Panc1 (cell line): ENCODE measurements at regions not wholly inside any gene's neighbourhood (a gene's known extent, or its start where the extent isn't known, plus 50 kb on each side); places are given as distances from the start of the nearest gene placed in this dataset.

Experiments used
- ATAC-seq: fragments of 200-7000 bp; cut with Tn5 transposase; 2 replicates; pipeline ENCODE4 v1.9.1; 2020; ENCODE audit warnings: mild to moderate bottlenecking, moderate library complexity
- BruUV-seq: library from RNA; stranded (reverse); fragments of 400-500 nt; replicated peaks from 2 replicates; lab custom pipeline; 2021; lab: Mats Ljungman, UMichigan
- CTCF ChIA-PET: fragments of 300-600 bp; sonication (Branson Sonifier 250); formaldehyde crosslinking; loops from one replicate; lab custom pipeline; 2022; ENCODE audit warnings: antibody characterized with exemption; lab: Charles Lee
- POLR2A ChIA-PET: fragments of 300-600 bp; sonication (Branson Sonifier 250); formaldehyde crosslinking; loops from one replicate; lab custom pipeline; 2022; ENCODE audit warnings: antibody characterized with exemption; lab: Charles Lee
- DNase-seq: peaks from one replicate; pipeline ENCODE4 v3.0.0-alpha.2; 2010; ENCODE audit warnings: low read depth, low spot score
- H3K27ac ChIP-seq: 2 replicates; pipeline ENCODE4 v1.5.1; 2011; ENCODE audit warnings: mild to moderate bottlenecking, low read length, inconsistent platforms
- H3K27me3 ChIP-seq: fragments of 200-500 bp; sonication (Bioruptor generic); 2 replicates; pipeline ENCODE4 v1.6.0; 2014; ENCODE audit warnings: low read length, inconsistent platforms; ENCODE audit not compliant: control insufficient read depth, insufficient read depth
- H3K36me3 ChIP-seq: fragments of 200-500 bp; sonication (Bioruptor generic); 2 replicates; pipeline ENCODE4 v1.5.1; 2014; ENCODE audit warnings: inconsistent platforms, mild to moderate bottlenecking, low read length, moderate library complexity; ENCODE audit not compliant: control insufficient read depth, insufficient read depth
- H3K4me1 ChIP-seq: 2 replicates; pipeline ENCODE4 v1.5.1; 2011; ENCODE audit warnings: inconsistent platforms, mild to moderate bottlenecking, low read length, moderate library complexity; ENCODE audit not compliant: control insufficient read depth, insufficient read depth
- H3K4me3 ChIP-seq, 2 experiments: 2 replicates each; pipeline ENCODE4 v1.5.1; 2011 to 2012; ENCODE audit warnings: low read depth in 2 of 2, low read length in 2 of 2, mild to moderate bottlenecking in 2 of 2, inconsistent platforms in 1 of 2, moderate library complexity in 1 of 2
- H3K9me3 ChIP-seq: fragments of 200-500 bp; sonication (Bioruptor generic); 2 replicates; pipeline ENCODE4 v1.5.1; 2014; ENCODE audit warnings: low read depth, mild to moderate bottlenecking, inconsistent platforms, low read length, moderate library complexity; ENCODE audit not compliant: control insufficient read depth, insufficient read depth
- CTCF ChIP-seq: fragments of 450-650 bp; IDR thresholded peaks from 2 replicates; pipeline ENCODE4 v1.5.1; 2017; ENCODE audit warnings: mild to moderate bottlenecking
- POLR2AphosphoS5 ChIP-seq: IDR thresholded peaks from 2 replicates; pipeline ENCODE4 v1.6.1; 2012; ENCODE audit warnings: mild to moderate bottlenecking, low read depth, low read length, moderate library complexity
- REST ChIP-seq, 2 experiments: IDR thresholded peaks; 2 replicates each; pipeline ENCODE4 v1.6.1; 2011 to 2012; ENCODE audit warnings: low read depth in 2 of 2, control low read depth in 1 of 2, low read length in 1 of 2, mild to moderate bottlenecking in 1 of 2, moderate library complexity in 1 of 2; ENCODE audit not compliant: insufficient read depth in 1 of 2
- SIN3A ChIP-seq: IDR thresholded peaks from 2 replicates; pipeline ENCODE4 v1.6.1; 2012; ENCODE audit warnings: low read depth, mild to moderate bottlenecking, low read length, moderate library complexity, borderline replicate concordance; ENCODE audit not compliant: insufficient read depth
- TCF7L2 ChIP-seq: IDR thresholded peaks from 2 replicates; pipeline ENCODE4 v1.6.1; 2011; ENCODE audit warnings: mild to moderate bottlenecking, low read depth, low read length, inconsistent platforms
- in situ Hi-C: cut with HindIII; loops from 2 replicates; pipeline ENCODE4 v1.10.0; 2016; ENCODE audit warnings: low sequenced_read_pairs, low pct_unique_long_range_greater_than_20kb
- intact Hi-C: fragments of 100-400 bp; cut with micrococcal nuclease; formaldehyde crosslinking; loops from one replicate; pipeline ENCODE4 v1.10.0; 2022; ENCODE audit not compliant: unreplicated experiment

- H3K9me3 ChIP-seq = no peaks in the 10 kb centered on the region
- intact Hi-C loops = no loop called here
- no peaks in the 10 kb centered on the region for H3K36me3 ChIP-seq
- peaks cover 2% of the 10 kb centered on the region; the same call in 1 of the 2 replicates for H3K27me3 ChIP-seq
- in situ Hi-C loops = no loop called here
- H3K4me1 ChIP-seq = no peaks in the 10 kb centered on the region; the same call in 1 of the 2 replicates
- H3K4me3 ChIP-seq = no peak overlapping the region
- no peak overlapping the region for H3K27ac ChIP-seq
- DNase-seq (no peak), ATAC-seq (no peak)
- no TSS peak for BruUV-seq
- TF ChIP-seq SIN3A = no peak
- TF ChIP-seq CTCF = no peak
- no peak for TF ChIP-seq POLR2AphosphoS5
- no peak for TF ChIP-seq REST (IDR thresholded peaks at IDR 0.05; ENCODE audit: insufficient read depth in 1 of 2, low read depth in 2 of 2, low read length in 1 of 2)
- TF ChIP-seq TCF7L2 = no peak
- ChIA-PET CTCF (no interaction called here), POLR2A (no interaction called here)
These were observed 60.0 kb upstream of the DCBLD2 start for GRCh38 chr3:98961161-98962155.

GRCh38 chr3:98957681-98958080 lies 56.2 kb upstream of the DCBLD2 start:
- CTCF ChIA-PET = no interaction called here
- BruUV-seq = no TSS peak
- intact Hi-C loops = no loop called here
- no peaks in the 10 kb centered on the region for H3K27me3 ChIP-seq
- DNase-seq = no peak
- POLR2A ChIA-PET = no interaction called here
- no peaks in the 10 kb centered on the region for H3K9me3 ChIP-seq
- H3K27ac ChIP-seq = no peak overlapping the region
- H3K4me3 ChIP-seq = no peak overlapping the region
- no peaks in the 10 kb centered on the region for H3K36me3 ChIP-seq
- no peak for ATAC-seq
- in situ Hi-C loops = no loop called here
- TF ChIP-seq POLR2AphosphoS5 (no peak), REST (IDR thresholded peaks at IDR 0.05; ENCODE audit: insufficient read depth in 1 of 2, low read depth in 2 of 2, low read length in 1 of 2) (no peak), SIN3A (no peak), CTCF (no peak), TCF7L2 (no peak)
- H3K4me1 ChIP-seq = no peaks in the 10 kb centered on the region
